ENCODE measurements at regions not wholly inside any gene's neighbourhood (a gene's known extent, or its start where the extent isn't known, plus 50 kb on each side); places are given as distances from the start of the nearest gene placed in this dataset.

GRCh38 chr13:68173111-68173510, 943.0 kb upstream of the PCDH9 start:
- H3K4me2 ChIP-seq, result no peak overlapping the region
- no peak overlapping the region for H2AFZ ChIP-seq (replicated peaks)
- Mint-ChIP-seq H3K9me3 (peaks cover 8% of the 10 kb centered on the region), H3K4me3 (no peak overlapping the region), H3K27me3 (ENCODE audit: insufficient read depth, low read depth) (no peaks in the 10 kb centered on the region), H3K36me3 (peaks cover 2% of the 10 kb centered on the region), H3K4me1 (peaks cover 4% of the 10 kb centered on the region), H3K27ac (no peak overlapping the region)
- no peak overlapping the region for H3K9ac ChIP-seq
- no peaks in the 10 kb centered on the region for H3K9me3 ChIP-seq (ENCODE audit: low read depth)
- H4K20me1 ChIP-seq (ENCODE audit: low read depth), result no peaks in the 10 kb centered on the region
- no peaks in the 10 kb centered on the region for H3K36me3 ChIP-seq
- no peaks in the 10 kb centered on the region for H3K4me1 ChIP-seq
- no peaks in the 10 kb centered on the region for H3K27me3 ChIP-seq
- H3K4me3 ChIP-seq, result no peak overlapping the region
- no peak overlapping the region for H3K27ac ChIP-seq
- no peak for DNase-seq (ENCODE audit: low spot score)
- no peaks in the 10 kb centered on the region for H3K79me2 ChIP-seq (ENCODE audit: low read depth)
- H3F3A ChIP-seq (ENCODE audit: low read depth), result no peaks in the 10 kb centered on the region
- TF ChIP-seq CTCF (IDR thresholded peaks at IDR 0.05) (no peak), EZH2phosphoT487 (IDR thresholded peaks at IDR 0.05) (no peak), EZH2 (IDR thresholded peaks at IDR 0.05) (no peak)

- Histone ChIP-seq H3K9ac (no peak overlapping the region), H3K4me3 (no peak overlapping the region), H4K20me1 (ENCODE audit: low read depth) (no peaks in the 10 kb centered on the region), H3K79me2 (ENCODE audit: low read depth) (no peaks in the 10 kb centered on the region), H3K36me3 (no peaks in the 10 kb centered on the region), H2AFZ (replicated peaks) (no peak overlapping the region), H3K4me2 (no peak overlapping the region), H3F3A (ENCODE audit: low read depth) (no peaks in the 10 kb centered on the region), H3K9me3 (ENCODE audit: low read depth) (no peaks in the 10 kb centered on the region), H3K27ac (no peak overlapping the region), H3K4me1 (no peaks in the 10 kb centered on the region), H3K27me3 (no peaks in the 10 kb centered on the region)
- no peak overlapping the region for H3K4me3 Mint-ChIP-seq
- H3K36me3 Mint-ChIP-seq, result no peaks in the 10 kb centered on the region
- no peak for DNase-seq (ENCODE audit: low spot score)
- no peak overlapping the region for H3K27ac Mint-ChIP-seq
- H3K4me1 Mint-ChIP-seq, result no peaks in the 10 kb centered on the region
- TF ChIP-seq EZH2 (IDR thresholded peaks at IDR 0.05) (no peak), CTCF (IDR thresholded peaks at IDR 0.05) (no peak)
- H3K27me3 Mint-ChIP-seq (ENCODE audit: insufficient read depth, low read depth), result no peaks in the 10 kb centered on the region
- H3K9me3 Mint-ChIP-seq, result peaks cover 6% of the 10 kb centered on the region
Observed at GRCh38 chr13:68170961-68171360, 940.8 kb upstream of the PCDH9 start.

- Histone ChIP-seq H3K4me3 (no peak overlapping the region), H3K27me3 (no peaks in the 10 kb centered on the region), H3K4me2 (no peak overlapping the region), H3K9ac (no peak overlapping the region), H3K36me3 (no peaks in the 10 kb centered on the region), H3F3A (ENCODE audit: low read depth) (no peaks in the 10 kb centered on the region), H2AFZ (replicated peaks) (no peak overlapping the region), H3K79me2 (ENCODE audit: low read depth) (no peaks in the 10 kb centered on the region), H3K4me1 (no peaks in the 10 kb centered on the region), H3K27ac (no peak overlapping the region), H4K20me1 (ENCODE audit: low read depth) (no peaks in the 10 kb centered on the region), H3K9me3 (ENCODE audit: low read depth) (no peaks in the 10 kb centered on the region)
- TF ChIP-seq EZH2 (IDR thresholded peaks at IDR 0.05) (no peak), CTCF (IDR thresholded peaks at IDR 0.05) (no peak), EZH2phosphoT487 (IDR thresholded peaks at IDR 0.05) (no peak)
- Mint-ChIP-seq H3K27me3 (ENCODE audit: insufficient read depth, low read depth) (no peaks in the 10 kb centered on the region), H3K4me3 (no peak overlapping the region), H3K27ac (no peak overlapping the region), H3K36me3 (no peaks in the 10 kb centered on the region), H3K4me1 (peaks cover 4% of the 10 kb centered on the region), H3K9me3 (peaks cover 6% of the 10 kb centered on the region)
- DNase-seq (ENCODE audit: low spot score), result no peak
Observed at GRCh38 chr13:68168448-68168847, 938.3 kb upstream of the PCDH9 start.

GRCh38 chr13:68160466-68160865, 930.3 kb upstream of the PCDH9 start:
- Histone ChIP-seq H3F3A (ENCODE audit: low read depth) (no peaks in the 10 kb centered on the region), H3K9me3 (ENCODE audit: low read depth) (no peaks in the 10 kb centered on the region), H3K4me1 (no peaks in the 10 kb centered on the region), H3K27me3 (no peaks in the 10 kb centered on the region), H3K27ac (no peak overlapping the region), H3K36me3 (no peaks in the 10 kb centered on the region), H3K79me2 (ENCODE audit: low read depth) (no peaks in the 10 kb centered on the region), H4K20me1 (ENCODE audit: low read depth) (no peaks in the 10 kb centered on the region), H2AFZ (replicated peaks) (no peak overlapping the region), H3K9ac (no peak overlapping the region), H3K4me3 (no peak overlapping the region), H3K4me2 (no peak overlapping the region)
- no peaks in the 10 kb centered on the region for H3K9me3 Mint-ChIP-seq
- TF ChIP-seq EZH2 (IDR thresholded peaks at IDR 0.05) (no peak), CTCF (IDR thresholded peaks at IDR 0.05) (no peak)
- peaks cover 2% of the 10 kb centered on the region for H3K27me3 Mint-ChIP-seq (ENCODE audit: insufficient read depth, low read depth)
- H3K4me1 Mint-ChIP-seq, result peaks cover 4% of the 10 kb centered on the region
- no peak for DNase-seq (ENCODE audit: low spot score)
- no peak overlapping the region for H3K4me3 Mint-ChIP-seq
- no peak overlapping the region for H3K27ac Mint-ChIP-seq
- H3K36me3 Mint-ChIP-seq, result no peaks in the 10 kb centered on the region

Data from neural progenitor cell (in vitro differentiated cells).